Gastroesophageal sphincter (tissue), 4 donors: ENCODE measurements at regions not wholly inside any gene's neighbourhood (a gene's known extent, or its start where the extent isn't known, plus 50 kb on each side); places are given as distances from the start of the nearest gene placed in this dataset.

Source experiments
- ATAC-seq: fragments of 150-250 bp; one replicate; pipeline ENCODE4 v1.9.1; 2016; ENCODE audit warnings: mild to moderate bottlenecking, moderate library complexity
- H3K27ac ChIP-seq, 4 donors: fragments of 200-600 bp; sonication (generic) in 3 of 4; 1 replicate in 3 of 4; 2 replicates in 1 of 4; pipeline ENCODE4 v1.5.1; 2016 to 2019
- H3K27me3 ChIP-seq: fragments of 200-600 bp; sonication (generic); one replicate; pipeline ENCODE4 v1.5.1; 2019
- H3K36me3 ChIP-seq, 2 donors: fragments of 200-600 bp; sonication (generic); one replicate each; pipeline ENCODE4 v1.5.1; 2019; ENCODE audit warnings: control low read depth in 1 of 2
- H3K4me1 ChIP-seq, 3 donors: fragments of 200-600 bp; sonication (generic); 1 replicate in 2 of 3; 2 replicates in 1 of 3; pipeline ENCODE4 v1.5.1; 2016 to 2019; ENCODE audit warnings: control low read depth in 2 of 3
- H3K4me3 ChIP-seq, 2 donors: fragments of 200-600 bp; sonication (generic); one replicate each; pipeline ENCODE4 v1.5.1; 2019; ENCODE audit warnings: mild to moderate bottlenecking in 1 of 2, moderate library complexity in 1 of 2
- H3K9me3 ChIP-seq, 3 donors: fragments of 200-600 bp; sonication (generic); one replicate each; pipeline ENCODE4 v1.5.1; 2017 to 2019; ENCODE audit warnings: control low read depth in 2 of 3
- CTCF ChIP-seq, 4 experiments: fragments of 200-600 bp in 2 of 4; fragments of 450-650 bp in 2 of 4; sonication (generic) in 1 of 4; IDR thresholded peaks; one replicate each; pipeline ENCODE4 v1.5.1; 2017 to 2019; ENCODE audit warnings: antibody characterized with exemption in 4 of 4, mild to moderate bottlenecking in 2 of 4, moderate library complexity in 2 of 4
- EP300 ChIP-seq: sonication (generic); formaldehyde crosslinking; IDR thresholded peaks from one replicate; pipeline ENCODE4 v1.6.1; 2017; ENCODE audit warnings: antibody characterized with exemption, mild to moderate bottlenecking
- POLR2A ChIP-seq, 2 donors: fragments of 450-650 bp; IDR thresholded peaks; one replicate each; pipeline ENCODE4 v1.6.1; 2017; ENCODE audit warnings: antibody characterized with exemption in 2 of 2, mild to moderate bottlenecking in 2 of 2, moderate library complexity in 1 of 2
- POLR2AphosphoS5 ChIP-seq: sonication (generic); formaldehyde crosslinking; IDR thresholded peaks from one replicate; pipeline ENCODE4 v1.6.1; 2017; ENCODE audit warnings: antibody characterized with exemption
- WGBS, 2 donors: methylation state at CpG; one replicate each; pipeline ENCODE4 v1.1.5; 2018; ENCODE audit warnings: low coverage in 1 of 2; 5-methylcytosine and 5-hydroxymethylcytosine counted together

GRCh38 chr3:104846270-104846669 lies 520.4 kb upstream of the ALCAM start:
- Histone ChIP-seq H3K4me1 (no peaks in the 10 kb centered on the region), H3K27ac (no peak overlapping the region), H3K27me3 (no peaks in the 10 kb centered on the region), H3K9me3 (no peaks in the 10 kb centered on the region), H3K4me3 (no peak overlapping the region), H3K36me3 (no peaks in the 10 kb centered on the region)
- WGBS, 2 donors, result 13 to 26% methylated on average over 2 of the region's 2 CpGs
- TF ChIP-seq CTCF (IDR thresholded peaks at IDR 0.05), result no peak
- TF ChIP-seq POLR2A (IDR thresholded peaks at IDR 0.05), result no peak
- TF ChIP-seq EP300, result no peak
- TF ChIP-seq POLR2AphosphoS5, result no peak
- no peak for ATAC-seq

- no peak for ATAC-seq
- no peak for TF ChIP-seq POLR2A (IDR thresholded peaks at IDR 0.05)
- no peak for TF ChIP-seq CTCF (IDR thresholded peaks at IDR 0.05)
- no peak for TF ChIP-seq EP300
- TF ChIP-seq POLR2AphosphoS5, result no peak
- Histone ChIP-seq H3K27ac (no peak overlapping the region), H3K4me3 (no peak overlapping the region), H3K27me3 (no peaks in the 10 kb centered on the region), H3K9me3 (no peaks in the 10 kb centered on the region), H3K4me1 (no peaks in the 10 kb centered on the region), H3K36me3 (no peaks in the 10 kb centered on the region)
- 95 to 100% methylated on average over 1 to 2 of the region's 2 CpGs for WGBS, 2 donors
These were observed 517.6 kb upstream of the ALCAM start for GRCh38 chr3:104849070-104849469.

DNA sequence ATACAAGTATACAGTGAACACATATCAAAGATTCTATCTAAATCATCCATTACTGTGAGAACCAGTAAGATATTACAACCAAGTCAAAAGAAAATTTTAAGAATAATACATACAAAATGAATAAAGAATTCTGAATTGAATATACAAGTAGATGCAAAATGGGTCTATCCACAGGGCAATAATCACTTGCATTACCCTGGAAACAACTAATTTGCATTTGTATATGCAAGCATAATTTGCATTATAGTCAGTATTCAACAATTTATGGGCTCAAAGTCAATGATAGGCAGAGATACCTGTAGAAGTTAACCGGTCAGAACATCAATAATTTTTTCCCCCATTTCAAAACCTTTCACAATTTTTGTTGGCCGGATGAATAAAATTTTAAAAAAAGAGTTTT lies 512.2 kb upstream of the ALCAM start:
- Histone ChIP-seq H3K36me3 (no peaks in the 10 kb centered on the region), H3K9me3 (no peaks in the 10 kb centered on the region), H3K27ac (no peak overlapping the region), H3K4me1 (no peaks in the 10 kb centered on the region), H3K4me3 (no peak overlapping the region), H3K27me3 (no peaks in the 10 kb centered on the region)
- TF ChIP-seq EP300 (no peak), POLR2AphosphoS5 (no peak), POLR2A (IDR thresholded peaks at IDR 0.05) (no peak), CTCF (IDR thresholded peaks at IDR 0.05) (no peak)
- ATAC-seq, result no peak
- 88 to 90% methylated on average over 2 of the region's 2 CpGs for WGBS, 2 donors

GRCh38 chr3:104855702-104856101 lies 511.0 kb upstream of the ALCAM start:
- Histone ChIP-seq H3K36me3 (no peaks in the 10 kb centered on the region), H3K27ac (no peak overlapping the region), H3K4me3 (no peak overlapping the region), H3K27me3 (no peaks in the 10 kb centered on the region), H3K9me3 (no peaks in the 10 kb centered on the region), H3K4me1 (no peaks in the 10 kb centered on the region)
- WGBS, 2 donors, result 43 to 63% methylated on average over 1 to 2 of the region's 2 CpGs
- TF ChIP-seq CTCF (IDR thresholded peaks at IDR 0.05), result no peak
- TF ChIP-seq POLR2AphosphoS5, result no peak
- TF ChIP-seq POLR2A (IDR thresholded peaks at IDR 0.05), result no peak
- TF ChIP-seq EP300, result no peak
- no peak for ATAC-seq

DNA sequence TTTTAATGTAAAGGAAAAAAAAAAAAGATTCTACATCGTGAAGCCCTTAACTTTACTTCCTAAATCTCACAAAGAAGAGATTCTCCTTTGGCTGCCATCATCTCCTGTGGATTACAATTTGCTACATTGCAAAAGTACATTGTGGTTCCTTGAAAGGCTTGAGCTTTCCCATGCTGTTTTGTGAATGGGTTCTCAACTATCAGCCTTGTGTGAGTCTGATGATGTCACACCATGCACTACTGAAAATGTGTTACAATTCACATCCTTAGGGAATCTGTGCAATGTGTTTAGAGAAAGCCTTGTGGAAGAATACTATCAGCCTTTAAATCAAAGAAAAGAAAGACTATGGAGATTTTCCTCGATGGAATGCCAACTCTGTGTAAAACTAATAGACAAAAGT lies 510.0 kb upstream of the ALCAM start:
- ATAC-seq, result no peak
- Histone ChIP-seq H3K27ac (no peak overlapping the region), H3K4me3 (no peak overlapping the region), H3K27me3 (no peaks in the 10 kb centered on the region), H3K36me3 (no peaks in the 10 kb centered on the region), H3K4me1 (no peaks in the 10 kb centered on the region), H3K9me3 (no peaks in the 10 kb centered on the region)
- WGBS, 2 donors, result 58 to 74% methylated on average over 2 of the region's 2 CpGs
- TF ChIP-seq POLR2A (IDR thresholded peaks at IDR 0.05), result no peak
- no peak for TF ChIP-seq POLR2AphosphoS5

- Histone ChIP-seq H3K27me3 (no peaks in the 10 kb centered on the region), H3K4me1 (no peaks in the 10 kb centered on the region), H3K9me3 (no peaks in the 10 kb centered on the region), H3K36me3 (no peaks in the 10 kb centered on the region), H3K27ac (no peak overlapping the region), H3K4me3 (no peak overlapping the region)
- no peak for ATAC-seq
- TF ChIP-seq CTCF (IDR thresholded peaks at IDR 0.05) (no peak), POLR2A (IDR thresholded peaks at IDR 0.05) (no peak), POLR2AphosphoS5 (no peak), EP300 (no peak)
- WGBS, 2 donors, result 60 to 94% methylated on average over 2 of the region's 2 CpGs
These were observed 498.4 kb upstream of the ALCAM start for GRCh38 chr3:104868291-104868690.
